HG02571 (cell line): ENCODE measurements at regions not wholly inside any gene's neighbourhood (a gene's known extent, or its start where the extent isn't known, plus 50 kb on each side); places are given as distances from the start of the nearest gene placed in this dataset.
A peak's percentile ranks its signal among the peaks of the same experiment; 100 is the strongest.
"Not testable (repeated sequence)": the region's sequence is repeated elsewhere in the genome, so short reads cannot be mapped to it uniquely, and the experiment has no call there.

ENCODE experiments used
- ATAC-seq: cut with Tn5 transposase; IDR thresholded peaks from one replicate; pipeline ENCODE4 v1.9.1; 2021; ENCODE audit warnings: mild to moderate bottlenecking, moderate library complexity; ENCODE audit not compliant: unreplicated experiment

GRCh38 chr2:194602750-194603149 is 1054.3 kb upstream of the SLC39A10 start:
- no peak for ATAC-seq

- no peak for ATAC-seq
Measured at GRCh38 chr2:194591192-194591591, 1065.8 kb upstream of the SLC39A10 start.

- no peak for ATAC-seq
Measured at GRCh38 chr2:194587739-194588270, 1069.2 kb upstream of the SLC39A10 start.

DNA sequence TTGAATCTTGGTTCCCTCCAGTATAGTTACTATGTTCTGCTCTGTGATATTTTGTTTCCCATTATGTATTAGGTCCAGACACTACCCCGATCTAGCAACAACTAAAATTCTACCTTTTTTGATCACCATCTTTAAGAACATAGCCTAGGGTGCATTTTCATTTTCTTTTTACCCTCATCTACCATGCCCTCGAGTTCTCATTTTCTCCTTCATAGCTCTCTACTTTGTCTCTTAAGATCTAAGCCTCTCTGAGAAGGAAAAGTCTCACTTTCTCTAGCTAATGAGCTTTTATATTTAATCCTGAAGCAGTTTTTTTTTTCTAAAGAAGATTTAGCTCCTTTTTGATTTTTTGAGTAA is 1089.4 kb upstream of the SLC39A10 start:
- peak; percentile 41 for ATAC-seq

DNA sequence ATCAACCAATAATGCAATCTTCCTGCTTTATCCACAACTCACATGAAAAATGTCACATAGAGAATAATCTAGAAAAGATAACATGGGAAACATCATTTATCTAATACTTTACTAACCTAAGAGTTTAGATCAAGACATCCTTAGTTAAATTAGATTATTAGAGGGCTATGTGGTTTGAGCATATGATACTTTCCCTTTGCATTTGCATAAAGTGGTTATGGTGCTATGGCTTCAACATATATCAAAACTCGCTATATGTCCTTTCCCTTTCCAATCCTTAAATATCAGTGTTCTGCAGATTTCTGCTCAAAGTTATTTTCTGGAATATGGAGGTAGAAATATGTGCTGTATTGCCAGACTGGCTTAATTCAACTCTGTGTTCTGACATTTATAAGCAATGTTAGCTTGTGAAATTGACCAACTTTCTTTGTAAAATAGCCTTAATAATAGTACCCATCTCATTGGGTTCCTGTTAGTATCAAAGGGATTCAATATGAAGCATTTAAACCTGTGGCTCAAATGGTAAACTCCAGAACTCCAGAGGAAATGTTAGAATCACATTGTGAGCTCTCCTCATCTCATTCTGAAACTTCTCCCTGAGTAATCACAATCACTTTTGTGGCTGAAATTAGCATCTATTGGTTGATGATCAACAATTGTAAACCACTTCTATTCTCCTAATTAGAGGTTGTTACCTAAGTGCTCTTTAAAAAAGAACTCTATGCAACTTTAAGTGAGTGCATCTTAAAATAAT is 1089.9 kb upstream of the SLC39A10 start:
- ATAC-seq: peak; percentile 81

- ATAC-seq: no peak
Measured at GRCh38 chr2:194564422-194564821, 1092.6 kb upstream of the SLC39A10 start.

- no peak for ATAC-seq
Measured at GRCh38 chr2:194562329-194562728, 1094.7 kb upstream of the SLC39A10 start.

DNA sequence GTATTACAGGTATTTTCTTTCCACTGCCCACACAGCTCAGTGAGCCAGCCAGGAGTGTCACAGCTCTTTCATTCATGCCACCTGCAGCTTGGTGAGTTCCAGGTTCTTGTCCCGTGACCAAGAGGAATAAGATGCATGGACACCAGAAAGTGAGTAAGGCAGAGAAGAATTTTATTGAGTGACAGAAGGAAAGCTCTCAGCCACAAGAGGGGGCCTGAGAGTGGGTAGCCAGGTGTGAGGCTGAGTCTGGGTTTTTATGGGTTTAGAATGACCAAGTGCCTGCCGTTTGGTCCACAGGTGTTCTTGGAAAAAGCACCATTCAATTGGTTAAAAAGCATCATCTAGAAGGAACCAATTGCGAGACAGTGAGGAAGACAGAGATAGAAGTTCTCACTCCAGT is 1097.1 kb upstream of the SLC39A10 start:
- no peak for ATAC-seq

GRCh38 chr2:194559523-194559922 is 1097.5 kb upstream of the SLC39A10 start:
- ATAC-seq: no peak

DNA sequence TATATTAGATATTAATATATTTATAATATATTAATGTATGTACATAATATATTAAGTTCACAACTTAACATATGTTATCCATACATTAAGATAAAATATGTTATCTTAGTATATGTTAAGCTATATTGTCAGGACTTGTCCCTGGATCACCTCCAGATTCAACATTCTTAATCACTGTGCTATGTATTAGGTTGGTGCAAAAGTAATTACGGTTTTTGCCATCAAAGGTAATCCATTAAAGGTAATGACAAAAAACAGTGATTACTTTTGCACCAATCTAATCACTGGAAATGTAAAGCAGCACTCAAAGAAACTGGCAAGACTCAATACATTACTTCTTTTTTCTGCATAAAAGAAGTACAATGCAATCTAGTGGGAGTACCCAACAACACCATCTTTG is 1099.0 kb upstream of the SLC39A10 start:
- no peak for ATAC-seq

DNA sequence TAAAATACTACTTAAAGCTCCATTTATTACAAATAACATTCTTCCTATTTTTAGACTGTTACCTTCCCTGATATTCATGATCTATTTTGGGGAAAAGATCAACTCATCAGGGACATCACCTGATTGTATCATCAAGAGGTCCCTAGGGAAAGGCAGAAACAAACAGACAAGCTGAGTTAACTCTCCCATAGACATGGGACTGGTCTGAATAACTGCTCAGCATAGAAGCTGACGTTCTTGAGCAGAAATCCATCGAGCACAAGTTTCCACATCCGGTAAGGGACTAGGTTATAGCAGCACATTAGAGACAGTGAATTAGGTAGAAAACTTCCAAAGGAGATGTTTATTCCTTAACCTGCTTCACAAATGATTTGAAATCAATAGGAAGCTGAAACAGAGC is 1100.4 kb upstream of the SLC39A10 start:
- no peak for ATAC-seq

DNA sequence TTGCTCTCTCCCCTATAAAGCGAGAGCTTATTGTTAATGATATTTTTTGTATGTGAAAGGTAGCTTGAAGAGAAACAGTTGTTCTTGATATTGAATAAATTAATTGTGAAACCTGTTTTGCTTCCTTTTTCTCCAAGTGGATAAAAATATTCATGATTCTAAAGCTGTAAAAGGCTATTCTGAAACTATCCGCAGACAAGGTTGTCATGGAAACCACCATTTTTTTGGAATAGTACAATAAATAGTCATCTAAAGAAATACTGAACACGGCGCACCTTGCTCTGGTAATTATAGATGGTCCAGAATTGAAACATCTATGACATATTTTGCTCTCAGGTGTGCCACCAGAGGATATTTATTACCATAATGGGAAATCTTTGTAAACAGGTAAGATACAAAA is 1103.0 kb upstream of the SLC39A10 start:
- ATAC-seq: no peak

DNA sequence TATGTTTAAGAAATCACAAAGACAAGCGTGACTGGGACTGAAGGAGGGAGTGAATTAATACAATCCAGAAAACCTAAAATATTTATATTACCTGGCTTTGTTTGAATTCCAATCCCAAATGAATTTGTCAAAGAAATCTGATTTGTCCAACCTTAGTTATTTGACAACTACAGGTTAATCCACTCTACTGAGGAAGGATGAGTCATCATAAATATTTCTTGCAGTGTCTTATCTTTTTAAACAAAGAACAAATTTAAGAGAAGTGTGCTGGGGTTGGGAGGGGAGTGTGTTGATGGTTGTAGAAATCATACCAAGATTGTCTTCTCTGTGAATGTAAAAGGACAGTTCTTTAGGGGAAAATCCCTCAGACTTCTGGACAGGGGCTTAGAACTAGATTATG is 1106.3 kb upstream of the SLC39A10 start:
- ATAC-seq: no peak

DNA sequence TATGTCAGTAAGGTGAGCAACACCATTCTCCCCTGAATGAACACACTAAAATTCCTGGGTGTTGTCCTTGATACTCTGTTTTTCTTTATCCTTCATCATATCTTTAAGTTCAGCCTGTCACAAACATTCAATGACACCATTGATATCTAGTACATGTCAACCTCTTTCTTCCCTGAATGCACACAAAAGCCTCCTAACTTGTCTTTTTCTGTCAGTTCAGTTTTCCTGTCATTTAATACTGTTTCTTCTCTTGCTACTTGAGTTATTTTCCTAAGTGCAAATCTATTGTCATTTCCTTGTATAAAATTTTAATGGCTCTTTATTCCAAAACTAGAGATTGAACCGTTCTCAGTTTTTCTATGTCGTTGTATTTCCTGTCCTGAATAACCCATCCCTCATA is 1107.6 kb upstream of the SLC39A10 start:
- ATAC-seq: no peak

DNA sequence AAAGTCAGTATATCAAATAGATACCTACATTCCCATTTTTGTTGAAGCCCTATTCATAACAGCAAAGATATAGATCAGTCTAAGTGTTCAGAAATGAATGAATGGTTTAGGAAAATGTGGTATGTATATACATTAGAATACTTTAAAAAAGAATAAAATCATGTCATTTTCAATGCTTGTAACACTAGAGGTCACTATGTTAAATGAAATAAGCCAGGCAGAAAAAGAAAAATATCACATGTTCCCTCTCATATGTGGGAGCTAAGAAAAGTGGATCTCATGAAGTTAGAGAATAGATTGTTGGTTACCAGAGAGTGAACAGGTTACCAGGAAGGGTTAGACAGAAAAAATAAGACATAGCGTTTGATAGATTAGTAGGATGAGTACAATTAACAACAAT is 1111.0 kb upstream of the SLC39A10 start:
- ATAC-seq: no peak

- ATAC-seq: no peak
Measured at GRCh38 chr2:194539425-194539824, 1117.6 kb upstream of the SLC39A10 start.

- no peak for ATAC-seq
Measured at GRCh38 chr2:194526121-194526520, 1130.9 kb upstream of the SLC39A10 start.

DNA sequence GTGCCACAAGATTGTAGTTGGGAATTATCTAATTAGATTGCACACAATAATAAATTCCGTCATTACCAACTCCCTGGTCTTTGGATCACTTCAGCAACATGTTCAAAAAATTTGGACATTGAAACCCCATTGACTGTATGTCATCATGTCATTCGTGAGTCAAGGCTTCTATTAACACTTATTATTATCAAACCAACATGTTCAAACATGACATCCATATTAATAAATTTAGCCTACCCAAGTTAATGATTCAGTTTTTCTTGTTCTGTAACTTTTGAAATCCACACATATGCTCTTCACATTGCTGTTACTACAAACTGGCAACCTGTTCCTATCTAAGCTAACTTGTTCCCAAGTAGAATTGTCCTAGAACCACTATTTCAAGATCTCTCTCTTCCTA is 1142.7 kb upstream of the SLC39A10 start:
- no peak for ATAC-seq

GRCh38 chr2:194511070-194511469 is 1146.0 kb upstream of the SLC39A10 start:
- ATAC-seq: not testable (repeated sequence)

DNA sequence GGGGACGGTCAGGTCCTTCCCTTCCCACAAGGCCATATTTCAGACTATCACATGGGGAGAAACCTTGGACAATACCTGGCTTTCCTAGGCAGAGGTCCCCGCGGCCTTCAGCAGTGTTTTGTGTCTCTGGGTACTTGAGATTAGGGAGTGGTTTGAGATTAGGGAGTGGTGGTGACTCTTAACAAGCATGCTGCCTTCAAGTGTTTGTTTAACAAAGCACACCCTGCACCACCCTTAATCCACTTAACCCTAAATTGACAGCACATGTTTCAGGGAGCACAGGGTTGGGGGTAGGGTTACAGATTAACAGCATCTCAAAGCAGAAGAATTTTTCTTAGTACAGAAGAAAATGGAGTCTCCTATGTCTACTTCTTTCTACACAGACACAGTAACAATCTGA is 1152.2 kb upstream of the SLC39A10 start:
- ATAC-seq: not testable (repeated sequence)

DNA sequence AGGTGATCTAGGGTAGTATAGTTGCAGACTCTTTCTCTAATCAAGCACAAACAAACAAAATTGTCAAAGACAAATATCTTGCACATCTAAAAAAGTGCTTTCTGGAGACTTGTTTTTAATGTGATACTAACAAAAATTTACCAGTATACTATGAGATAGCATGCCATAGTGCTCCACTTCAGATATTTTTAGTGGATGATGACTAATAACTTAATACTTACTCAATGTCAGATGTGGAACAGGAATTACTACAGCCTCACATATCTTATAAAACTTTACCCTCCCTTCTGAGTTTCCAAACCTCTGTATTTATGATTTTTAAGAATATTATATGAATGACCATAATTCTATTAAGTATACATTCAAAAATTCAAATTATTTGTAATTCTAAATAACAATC is 1162.0 kb upstream of the SLC39A10 start:
- no peak for ATAC-seq

- ATAC-seq: no peak
Measured at GRCh38 chr2:194494401-194494800, 1162.6 kb upstream of the SLC39A10 start.
